Stomach (tissue), 8 donors: ENCODE measurements at regions not wholly inside any gene's neighbourhood (a gene's known extent, or its start where the extent isn't known, plus 50 kb on each side); places are given as distances from the start of the nearest gene placed in this dataset.
"Not testable (repeated sequence)": the region's sequence is repeated elsewhere in the genome, so short reads cannot be mapped to it uniquely, and the experiment has no call there.

Experiments used
- DNase-seq, 2 donors: peaks; one replicate each; pipeline versions ENCODE4 v3.0.0 to v3.0.0-alpha.2; 2013 to 2019
- H3K27ac ChIP-seq, 5 donors: fragments of 200-600 bp in 4 of 5; sonication (generic) in 4 of 5; one replicate each; pipeline ENCODE4 v1.5.1; 2013 to 2019; ENCODE audit warnings: mild to moderate bottlenecking in 1 of 5, moderate library complexity in 1 of 5
- H3K27me3 ChIP-seq, 3 donors: fragments of 200-600 bp; sonication (generic); one replicate each; pipeline ENCODE4 v1.5.1; 2017 to 2019; ENCODE audit warnings: mixed run types in 1 of 3
- H3K36me3 ChIP-seq, 4 donors: fragments of 200-600 bp; sonication (generic); 1 replicate in 3 of 4; 2 replicates in 1 of 4; pipeline ENCODE4 v1.5.1; 2016 to 2019
- H3K4me1 ChIP-seq, 4 donors: fragments of 200-600 bp; sonication (generic); one replicate each; pipeline ENCODE4 v1.5.1; 2016 to 2019
- H3K4me3 ChIP-seq, 4 donors: fragments of 200-600 bp; sonication (generic) in 3 of 4; one replicate each; pipeline ENCODE4 v1.5.1; 2016 to 2019; ENCODE audit warnings: mild to moderate bottlenecking in 1 of 4
- H3K9me3 ChIP-seq, 4 donors: fragments of 200-600 bp; sonication (generic); one replicate each; pipeline ENCODE4 v1.5.1; 2016 to 2019
- CTCF ChIP-seq, 7 experiments: fragments of 450-650 bp in 4 of 7; fragments of 200-600 bp in 3 of 7; sonication (generic) in 3 of 7; IDR thresholded peaks; one replicate each; pipeline ENCODE4 v1.5.1; 2016 to 2019; ENCODE audit warnings: antibody characterized with exemption in 7 of 7, control low read depth in 2 of 7, mild to moderate bottlenecking in 1 of 7
- EP300 ChIP-seq: sonication (generic); formaldehyde crosslinking; IDR thresholded peaks from one replicate; pipeline ENCODE4 v1.6.1; 2017; ENCODE audit warnings: antibody characterized with exemption
- POLR2A ChIP-seq, 4 donors: fragments of 450-650 bp; IDR thresholded peaks; one replicate each; pipeline ENCODE4 v1.6.1; 2016; ENCODE audit warnings: antibody characterized with exemption in 4 of 4, control low read depth in 2 of 4, mild to moderate bottlenecking in 1 of 4, moderate library complexity in 1 of 4
- POLR2AphosphoS5 ChIP-seq, 3 donors: sonication (generic); formaldehyde crosslinking; IDR thresholded peaks; one replicate each; pipeline ENCODE4 v1.6.1; 2016; ENCODE audit warnings: antibody characterized with exemption in 3 of 3
- whole genome bisulfite sequencing, 5 donors: extraction: QIAGEN DNeasy Blood & Tissue Kit in 3 of 5; methylation state at CpG; one replicate each; pipeline versions ENCODE4 v1.1.5 to v1.1.7; 2013 to 2018; 5-methylcytosine and 5-hydroxymethylcytosine counted together
- intact Hi-C: fragments of 100-400 bp; cut with DNase I; formaldehyde crosslinking; loops from one replicate; pipeline ENCODE4 v1.15.1; 2023; ENCODE audit warnings: low total_unique reads
- donor health status: healthy with polysubstance abuse.
- donor health status: Bipolar disorder and iron deficiency.
- donor health status: healthy.

DNA sequence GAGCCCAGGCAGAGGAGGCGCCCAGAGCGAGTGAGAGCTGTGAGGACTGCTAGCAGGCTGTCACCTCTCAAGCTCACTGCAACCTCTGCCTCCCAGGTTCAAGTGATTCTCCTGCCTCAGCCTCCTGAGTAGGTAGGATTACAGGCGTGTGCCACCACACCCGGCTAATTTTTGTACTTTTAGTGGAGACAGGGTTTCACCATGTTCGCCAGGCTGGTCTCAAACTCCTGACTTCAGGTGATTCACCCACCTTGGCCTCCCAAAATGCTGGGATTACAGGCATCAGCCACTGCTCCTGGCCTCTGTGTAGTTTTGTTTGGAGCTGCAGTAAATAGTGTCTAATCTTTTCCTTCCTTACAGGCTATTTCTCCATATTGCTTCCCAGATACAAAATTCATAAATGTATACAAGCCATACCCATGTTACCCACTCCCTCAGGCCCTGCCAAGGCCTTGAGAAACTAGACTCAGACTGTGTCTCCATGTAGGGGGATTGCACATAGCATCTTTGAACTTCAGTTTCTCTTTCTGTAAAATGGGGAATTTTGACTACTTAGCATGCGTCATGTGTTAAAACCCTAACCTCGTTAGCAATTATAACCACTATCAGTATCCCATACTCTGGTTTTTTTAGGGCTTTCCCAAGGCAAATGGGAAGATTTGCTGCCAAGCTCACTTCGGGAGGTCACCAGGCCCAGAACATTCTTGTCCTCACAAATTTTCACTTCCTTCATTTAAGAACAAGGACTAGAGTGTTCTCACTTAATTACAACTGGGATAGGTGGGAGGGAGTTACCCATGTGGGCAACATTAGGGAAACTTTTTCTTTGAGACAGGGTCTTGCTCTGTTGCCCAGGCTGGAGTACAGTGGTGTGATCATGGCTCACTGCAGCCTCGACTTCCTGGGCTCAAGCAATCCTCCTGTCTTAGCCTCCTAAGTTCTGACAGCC, 67.3 kb upstream of the DDR1 start:
- WGBS, 5 donors: 84 to 94% (median 89%) methylated on average over 7 to 9 of the region's 9 CpGs
- DNase-seq: no peak
- intact Hi-C loops: no loop called here
- TF ChIP-seq CTCF (IDR thresholded peaks at IDR 0.05) (no peak), POLR2A (IDR thresholded peaks at IDR 0.05) (no peak), EP300 (no peak), POLR2AphosphoS5 (IDR thresholded peaks at IDR 0.05) (no peak)
- peak overlapping the region in 1 of 5 donors; percentile 26 for H3K27ac ChIP-seq
- peaks cover 15 to 66% (median 42%) of the 10 kb centered on the region in 4 donors for H3K4me1 ChIP-seq
- H3K27me3 ChIP-seq: no peaks in the 10 kb centered on the region
- H3K36me3 ChIP-seq: no peaks in the 10 kb centered on the region
- H3K4me3 ChIP-seq: no peak overlapping the region
- no peaks in the 10 kb centered on the region for H3K9me3 ChIP-seq

GRCh38 chr6:30816296-30816695, 68.0 kb upstream of the DDR1 start:
- H3K36me3 ChIP-seq, H3K27me3 ChIP-seq, DNase-seq, H3K9me3 ChIP-seq, H3K27ac ChIP-seq, H3K4me3 ChIP-seq, intact Hi-C loops: not testable (repeated sequence)
- 92 to 99% (median 96%) methylated on average over 10 to 34 of the region's 34 CpGs for whole genome bisulfite sequencing, 5 donors
- H3K4me1 ChIP-seq: peaks cover 15 to 59% (median 37%) of the 10 kb centered on the region in 4 donors

GRCh38 chr6:30815041-30815742, 69.1 kb upstream of the DDR1 start:
- H3K9me3 ChIP-seq, intact Hi-C loops, H3K36me3 ChIP-seq, H3K27me3 ChIP-seq, DNase-seq, H3K4me3 ChIP-seq: not testable (repeated sequence)
- 63 to 76% (median 69%) methylated on average over 11 to 12 of the region's 12 CpGs for WGBS, 5 donors
- H3K4me1 ChIP-seq: peaks cover 15 to 53% (median 29%) of the 10 kb centered on the region in 4 donors
- H3K27ac ChIP-seq: peak overlapping the region in 1 of 5 donors; percentile 69

- Histone ChIP-seq H3K4me1 (peaks cover 15 to 45% (median 25%) of the 10 kb centered on the region in 4 donors), H3K36me3 (no peaks in the 10 kb centered on the region), H3K9me3 (no peaks in the 10 kb centered on the region), H3K27me3 (no peaks in the 10 kb centered on the region), H3K27ac (peak overlapping the region in 4 of 5 donors; percentile 67 to 75 (median 70)), H3K4me3 (no peak overlapping the region)
- no peak for TF ChIP-seq CTCF (IDR thresholded peaks at IDR 0.05)
- no peak for TF ChIP-seq POLR2A (IDR thresholded peaks at IDR 0.05)
- no peak for TF ChIP-seq POLR2AphosphoS5 (IDR thresholded peaks at IDR 0.05)
- no peak for TF ChIP-seq EP300
- WGBS, 5 donors: 53 to 66% (median 58%) methylated on average over 11 of the region's 11 CpGs
- DNase-seq: peak; percentile 35 to 44
- intact Hi-C loops: no loop called here
Observed at GRCh38 chr6:30814146-30815040, 69.9 kb upstream of the DDR1 start.

GRCh38 chr6:30813631-30814145, 69.3 kb upstream of the IER3 start:
- Histone ChIP-seq H3K4me1 (peaks cover 15 to 38% (median 23%) of the 10 kb centered on the region in 4 donors), H3K27me3 (no peaks in the 10 kb centered on the region), H3K4me3 (no peak overlapping the region), H3K9me3 (no peaks in the 10 kb centered on the region), H3K27ac (peak overlapping the region in 4 of 5 donors; percentile 67 to 75 (median 70)), H3K36me3 (no peaks in the 10 kb centered on the region)
- 79 to 84% (median 81%) methylated on average over 9 of the region's 9 CpGs for WGBS, 5 donors
- no peak for DNase-seq
- TF ChIP-seq POLR2AphosphoS5 (IDR thresholded peaks at IDR 0.05) (no peak), CTCF (IDR thresholded peaks at IDR 0.05) (no peak), EP300 (no peak), POLR2A (IDR thresholded peaks at IDR 0.05) (no peak)
- intact Hi-C loops: no loop called here
